OCI-LY7 (cell line): ENCODE measurements at regions not wholly inside any gene's neighbourhood (a gene's known extent, or its start where the extent isn't known, plus 50 kb on each side); places are given as distances from the start of the nearest gene placed in this dataset.

Experiments used
- BruUV-seq: library from RNA; stranded (reverse); fragments of 400-500 nt; replicated peaks from 2 replicates; lab custom pipeline; 2021; lab: Mats Ljungman, UMichigan
- CTCF ChIA-PET: fragments of 300-600 bp; sonication (Branson Sonifier 250); formaldehyde crosslinking; loops from one replicate; lab custom pipeline; 2022; ENCODE audit warnings: antibody characterized with exemption; ENCODE audit not compliant: unreplicated experiment; lab: Charles Lee
- POLR2A ChIA-PET: fragments of 300-600 bp; sonication (Branson Sonifier 250); formaldehyde crosslinking; loops from one replicate; lab custom pipeline; 2022; ENCODE audit warnings: antibody characterized with exemption; lab: Charles Lee
- DNase-seq: peaks from one replicate; pipeline ENCODE4 v3.0.0-alpha.2; 2015; ENCODE audit warnings: low spot score
- H2AFZ ChIP-seq: fragments of 200-600 bp; sonication (generic), shearing (Covaris generic); 2 replicates; pipeline ENCODE4 v1.6.1; 2014; ENCODE audit warnings: mild to moderate bottlenecking, antibody characterized with exemption, low read length, moderate library complexity
- H3K27ac ChIP-seq: fragments of 200-600 bp; sonication (generic); 2 replicates; pipeline ENCODE4 v1.5.1; 2014; ENCODE audit warnings: mixed run types, low read depth, mild to moderate bottlenecking, moderate library complexity, low read length, inconsistent platforms; ENCODE audit not compliant: poor library complexity, severe bottlenecking
- H3K36me3 ChIP-seq: fragments of 200-600 bp; sonication (generic); 2 replicates; pipeline ENCODE4 v1.6.1; 2014; ENCODE audit warnings: mild to moderate bottlenecking, antibody characterized with exemption, low read length, moderate library complexity, mixed read lengths; ENCODE audit not compliant: insufficient read depth
- H3K4me1 ChIP-seq: fragments of 200-600 bp; sonication (generic); 2 replicates; pipeline ENCODE4 v1.5.1; 2014; ENCODE audit warnings: mild to moderate bottlenecking, low read length; ENCODE audit not compliant: insufficient read depth, poor library complexity, severe bottlenecking
- H3K4me2 ChIP-seq: fragments of 200-600 bp; sonication (generic); 2 replicates; pipeline ENCODE4 v1.6.1; 2014; ENCODE audit warnings: mild to moderate bottlenecking, low read length
- H3K4me3 ChIP-seq: fragments of 200-600 bp; sonication (generic); 2 replicates; pipeline ENCODE4 v1.5.1; 2014; ENCODE audit warnings: mild to moderate bottlenecking, low read depth, low read length; ENCODE audit not compliant: poor library complexity, severe bottlenecking
- H3K79me2 ChIP-seq: fragments of 200-600 bp; sonication (generic); 2 replicates; pipeline ENCODE4 v1.6.1; 2016; ENCODE audit warnings: low read depth, mild to moderate bottlenecking, low read length, moderate library complexity, mixed read lengths; ENCODE audit not compliant: insufficient read depth
- H3K9me2 ChIP-seq: fragments of 200-600 bp; sonication (generic); 2 replicates; pipeline ENCODE4 v1.6.1; 2016; ENCODE audit warnings: mild to moderate bottlenecking, low read length, mixed read lengths; ENCODE audit not compliant: insufficient read depth
- H3K9me3 ChIP-seq: fragments of 200-600 bp; sonication (generic); 2 replicates; pipeline ENCODE4 v1.6.1; 2014; ENCODE audit warnings: mild to moderate bottlenecking, mixed run types, low read length, mixed read lengths
- H4K20me1 ChIP-seq: fragments of 200-600 bp; sonication (generic); 2 replicates; pipeline ENCODE4 v1.6.1; 2014; ENCODE audit warnings: mild to moderate bottlenecking, antibody characterized with exemption, low read length, moderate library complexity, mixed read lengths; ENCODE audit not compliant: insufficient read depth
- CTCF ChIP-seq: fragments of 200-600 bp; sonication (generic); conservative IDR thresholded peaks from 2 replicates; pipeline ENCODE4 v1.5.1; 2014; ENCODE audit warnings: mild to moderate bottlenecking, antibody characterized with exemption, low read length, moderate library complexity, mixed read lengths
- EZH2phosphoT487 ChIP-seq: fragments of 200-600 bp; sonication (generic); IDR thresholded peaks from 2 replicates; pipeline ENCODE4 v1.6.1; 2018; ENCODE audit warnings: low read depth, borderline replicate concordance, mild to moderate bottlenecking, mixed run types, antibody characterized with exemption, low read length, moderate library complexity, mixed read lengths
- intact Hi-C: fragments of 100-400 bp; cut with micrococcal nuclease; formaldehyde crosslinking; loops from one replicate; pipeline ENCODE4 v1.10.0; 2022; ENCODE audit not compliant: unreplicated experiment

DNA sequence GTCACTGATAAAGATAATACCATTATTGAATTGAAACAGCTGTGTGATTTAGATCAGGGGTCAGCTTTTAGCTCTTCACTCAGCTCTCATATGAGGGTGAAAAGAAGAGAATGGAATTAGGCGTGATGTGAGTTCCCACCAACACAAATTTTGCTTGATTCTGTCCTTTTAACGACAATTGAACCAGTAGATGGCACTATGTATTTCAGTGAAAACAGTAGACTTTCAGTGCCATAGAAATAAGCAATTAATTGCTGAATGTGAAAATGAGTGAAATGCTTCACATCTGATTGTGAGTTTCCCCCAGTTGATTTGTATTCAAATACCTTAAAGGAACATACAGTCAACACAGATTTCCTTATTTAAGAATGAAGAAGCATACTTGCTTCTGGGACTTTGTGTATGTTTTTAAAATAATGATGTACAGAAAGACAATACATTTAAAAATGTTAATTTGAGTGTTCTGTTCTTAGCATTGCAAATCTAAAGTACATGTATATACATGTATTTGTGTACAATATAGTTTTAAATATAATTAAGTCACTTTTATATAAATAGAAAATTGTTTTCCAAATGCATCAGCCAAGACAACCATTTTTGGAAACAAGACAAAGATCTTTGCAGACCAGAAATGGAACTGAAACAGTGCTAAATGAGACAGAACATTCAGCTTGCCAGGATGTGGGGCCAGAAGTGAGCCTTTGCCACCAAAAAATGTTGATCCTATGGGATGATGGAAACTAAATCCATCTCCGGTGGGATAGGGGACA, 178.8 kb downstream of the SNCA start:
- H3K9me2 ChIP-seq, result no peaks in the 10 kb centered on the region
- H3K4me3 ChIP-seq, result no peak overlapping the region
- no peak overlapping the region for H3K27ac ChIP-seq
- H4K20me1 ChIP-seq, result no peaks in the 10 kb centered on the region
- TF ChIP-seq CTCF (peak; percentile 73), EZH2phosphoT487 (no peak)
- no peak overlapping the region for H3K4me2 ChIP-seq
- BruUV-seq, result no TSS peak
- H2AFZ ChIP-seq, result peak overlapping the region; percentile 19; the same call in 1 of the 2 replicates
- DNase-seq, result peak; percentile 21
- intact Hi-C loops, result no loop called here
- CTCF ChIA-PET, result no interaction called here
- H3K36me3 ChIP-seq, result no peaks in the 10 kb centered on the region
- no peaks in the 10 kb centered on the region for H3K9me3 ChIP-seq
- peaks cover 4% of the 10 kb centered on the region for H3K4me1 ChIP-seq
- POLR2A ChIA-PET, result interaction anchor here (0.6 to 1.3 kb wide), 3 partner anchors 8 to 802 kb away, joined by 3 to 5 read pairs (median 3); no protein-coding TSS in a partner anchor
- H3K79me2 ChIP-seq, result no peaks in the 10 kb centered on the region

DNA sequence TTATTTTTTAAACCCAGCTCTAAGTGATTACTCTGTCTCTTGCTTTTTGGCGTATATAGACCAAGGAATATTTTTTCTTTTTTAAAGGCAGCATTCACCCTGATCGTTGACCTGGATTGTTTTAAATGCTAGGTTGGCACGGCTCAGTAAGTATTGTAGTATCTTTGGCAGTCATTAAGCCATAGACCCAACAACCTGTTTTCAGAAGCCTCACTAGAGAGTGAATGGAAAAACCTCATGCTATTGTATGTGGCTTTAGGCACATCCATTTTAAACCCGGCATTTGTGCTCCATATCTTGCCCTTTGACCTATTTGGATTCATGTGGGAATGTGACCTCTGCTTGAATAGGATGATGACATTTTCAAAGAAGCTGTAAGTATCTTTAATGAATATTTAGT, 183.9 kb downstream of the SNCA start:
- no peak overlapping the region for H3K4me3 ChIP-seq
- H3K9me2 ChIP-seq, result no peaks in the 10 kb centered on the region
- CTCF ChIA-PET, result no interaction called here

More for the DNA sequence above, 183.9 kb downstream of the SNCA start:
- Histone ChIP-seq H3K79me2 (no peaks in the 10 kb centered on the region), H3K9me3 (no peaks in the 10 kb centered on the region), H3K4me2 (no peak overlapping the region), H3K36me3 (no peaks in the 10 kb centered on the region), H4K20me1 (no peaks in the 10 kb centered on the region), H3K27ac (no peak overlapping the region), H2AFZ (no peak overlapping the region), H3K4me1 (no peaks in the 10 kb centered on the region)
- no TSS peak for BruUV-seq
- no peak for TF ChIP-seq EZH2phosphoT487
- TF ChIP-seq CTCF, result no peak
- POLR2A ChIA-PET, result interaction anchor here (1.4 kb wide), 1 partner anchor 9 kb away, joined by 4 read pairs; no protein-coding TSS in a partner anchor
- no peak for DNase-seq
- intact Hi-C loops, result no loop called here
